ENCODE measurements at regions not wholly inside any gene's neighbourhood (a gene's known extent, or its start where the extent isn't known, plus 50 kb on each side); places are given as distances from the start of the nearest gene placed in this dataset.
A peak's percentile ranks its signal among the peaks of the same experiment; 100 is the strongest.

DNA sequence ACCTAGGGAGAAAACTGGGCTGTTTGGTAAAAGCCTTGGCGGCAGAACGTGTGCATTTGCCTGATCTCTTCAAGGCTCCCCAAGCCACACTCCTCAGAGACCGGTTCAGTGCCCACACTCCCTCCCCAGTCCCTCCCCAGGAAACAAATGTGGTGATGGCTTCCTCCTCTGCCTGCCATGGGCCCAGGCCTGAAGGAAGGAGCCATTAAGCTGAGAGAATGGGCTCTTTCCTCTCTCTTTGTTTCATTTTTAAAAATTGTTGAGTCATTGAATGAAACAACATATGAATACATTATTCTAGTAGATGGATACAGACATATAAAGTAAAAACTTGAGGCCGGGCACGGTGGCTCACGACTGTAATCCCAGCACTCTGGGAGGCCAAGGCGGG is 50.6 kb upstream of the YWHAQ start:
- no peaks in the 10 kb centered on the region for H3K4me1 Mint-ChIP-seq
- ATAC-seq = no peak
- CTCF ChIA-PET = no interaction called here

DNA sequence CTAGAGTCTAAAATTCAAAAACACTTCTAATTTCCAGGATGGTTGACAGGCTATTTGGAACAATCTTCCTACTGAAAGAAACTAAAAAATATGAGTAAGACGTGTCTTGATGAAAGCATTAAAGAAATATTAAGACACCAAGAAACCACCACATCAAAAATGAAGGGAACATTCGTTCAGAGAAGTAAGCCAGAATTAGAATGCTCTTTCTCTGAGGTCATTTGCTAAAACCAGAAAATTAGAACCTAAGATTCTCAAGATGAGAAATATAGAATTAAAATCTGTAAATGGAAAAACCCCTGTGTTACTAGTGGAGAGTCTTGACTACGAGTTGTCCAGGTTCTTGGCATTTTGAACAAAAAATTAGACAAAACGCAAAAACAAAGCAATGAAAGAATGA is 54.8 kb upstream of the YWHAQ start:
- Mint-ChIP-seq H3K36me3 (no peaks in the 10 kb centered on the region), H3K27ac (no peak overlapping the region), H3K9me3 (no peaks in the 10 kb centered on the region), H3K27me3 (ENCODE audit: low read depth) (no peaks in the 10 kb centered on the region), H3K4me1 (no peaks in the 10 kb centered on the region), H3K4me3 (no peak overlapping the region)
- DNase-seq (ENCODE audit: low spot score) = no peak
- ChIA-PET CTCF (no interaction called here), POLR2A (no interaction called here)
- no peak for ATAC-seq
- TF ChIP-seq ZNF317 (CRISPR knock-in tag; IDR thresholded peaks at IDR 0.05; ENCODE audit: borderline replicate concordance, low read depth) (no peak), TCF7 (CRISPR knock-in tag; IDR thresholded peaks at IDR 0.05; ENCODE audit: low read depth) (no peak), NR2C2 (CRISPR knock-in tag; IDR thresholded peaks at IDR 0.05) (no peak), GTF2I (CRISPR knock-in tag; conservative IDR thresholded peaks at IDR 0.05) (no peak), MXD4 (CRISPR knock-in tag; IDR thresholded peaks at IDR 0.05; ENCODE audit: borderline replicate concordance) (no peak), RELA (CRISPR knock-in tag; IDR thresholded peaks at IDR 0.05; ENCODE audit: borderline replicate concordance) (no peak), ZNF232 (CRISPR knock-in tag; IDR thresholded peaks at IDR 0.05) (no peak)
- TF ChIP-seq, protein P1, sequence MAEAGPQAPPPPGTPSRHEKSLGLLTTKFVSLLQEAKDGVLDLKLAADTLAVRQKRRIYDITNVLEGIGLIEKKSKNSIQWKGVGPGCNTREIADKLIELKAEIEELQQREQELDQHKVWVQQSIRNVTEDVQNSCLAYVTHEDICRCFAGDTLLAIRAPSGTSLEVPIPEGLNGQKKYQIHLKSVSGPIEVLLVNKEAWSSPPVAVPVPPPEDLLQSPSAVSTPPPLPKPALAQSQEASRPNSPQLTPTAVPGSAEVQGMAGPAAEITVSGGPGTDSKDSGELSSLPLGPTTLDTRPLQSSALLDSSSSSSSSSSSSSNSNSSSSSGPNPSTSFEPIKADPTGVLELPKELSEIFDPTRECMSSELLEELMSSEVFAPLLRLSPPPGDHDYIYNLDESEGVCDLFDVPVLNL (CRISPR knock-in tag; IDR thresholded peaks at IDR 0.05; ENCODE audit: borderline replicate concordance, low read depth) = no peak
- TF ChIP-seq, protein P2, sequence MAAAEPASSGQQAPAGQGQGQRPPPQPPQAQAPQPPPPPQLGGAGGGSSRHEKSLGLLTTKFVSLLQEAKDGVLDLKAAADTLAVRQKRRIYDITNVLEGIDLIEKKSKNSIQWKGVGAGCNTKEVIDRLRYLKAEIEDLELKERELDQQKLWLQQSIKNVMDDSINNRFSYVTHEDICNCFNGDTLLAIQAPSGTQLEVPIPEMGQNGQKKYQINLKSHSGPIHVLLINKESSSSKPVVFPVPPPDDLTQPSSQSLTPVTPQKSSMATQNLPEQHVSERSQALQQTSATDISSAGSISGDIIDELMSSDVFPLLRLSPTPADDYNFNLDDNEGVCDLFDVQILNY (CRISPR knock-in tag; IDR thresholded peaks at IDR 0.05) = no peak

More for the DNA sequence above, 50.6 kb upstream of the YWHAQ start:
- Mint-ChIP-seq H3K9me3 (no peaks in the 10 kb centered on the region), H3K27ac (no peak overlapping the region), H3K36me3 (no peaks in the 10 kb centered on the region), H3K4me3 (no peak overlapping the region), H3K27me3 (ENCODE audit: low read depth) (no peaks in the 10 kb centered on the region)
- DNase-seq (ENCODE audit: low spot score) = no peak
- POLR2A ChIA-PET = no interaction called here
- TF ChIP-seq, protein P3, sequence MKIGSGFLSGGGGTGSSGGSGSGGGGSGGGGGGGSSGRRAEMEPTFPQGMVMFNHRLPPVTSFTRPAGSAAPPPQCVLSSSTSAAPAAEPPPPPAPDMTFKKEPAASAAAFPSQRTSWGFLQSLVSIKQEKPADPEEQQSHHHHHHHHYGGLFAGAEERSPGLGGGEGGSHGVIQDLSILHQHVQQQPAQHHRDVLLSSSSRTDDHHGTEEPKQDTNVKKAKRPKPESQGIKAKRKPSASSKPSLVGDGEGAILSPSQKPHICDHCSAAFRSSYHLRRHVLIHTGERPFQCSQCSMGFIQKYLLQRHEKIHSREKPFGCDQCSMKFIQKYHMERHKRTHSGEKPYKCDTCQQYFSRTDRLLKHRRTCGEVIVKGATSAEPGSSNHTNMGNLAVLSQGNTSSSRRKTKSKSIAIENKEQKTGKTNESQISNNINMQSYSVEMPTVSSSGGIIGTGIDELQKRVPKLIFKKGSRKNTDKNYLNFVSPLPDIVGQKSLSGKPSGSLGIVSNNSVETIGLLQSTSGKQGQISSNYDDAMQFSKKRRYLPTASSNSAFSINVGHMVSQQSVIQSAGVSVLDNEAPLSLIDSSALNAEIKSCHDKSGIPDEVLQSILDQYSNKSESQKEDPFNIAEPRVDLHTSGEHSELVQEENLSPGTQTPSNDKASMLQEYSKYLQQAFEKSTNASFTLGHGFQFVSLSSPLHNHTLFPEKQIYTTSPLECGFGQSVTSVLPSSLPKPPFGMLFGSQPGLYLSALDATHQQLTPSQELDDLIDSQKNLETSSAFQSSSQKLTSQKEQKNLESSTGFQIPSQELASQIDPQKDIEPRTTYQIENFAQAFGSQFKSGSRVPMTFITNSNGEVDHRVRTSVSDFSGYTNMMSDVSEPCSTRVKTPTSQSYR (CRISPR knock-in tag; IDR thresholded peaks at IDR 0.05) = no peak
- TF ChIP-seq JAZF1 (CRISPR knock-in tag; IDR thresholded peaks at IDR 0.05) (no peak), HMGA2 (CRISPR knock-in tag; IDR thresholded peaks at IDR 0.05) (no peak)
- TF ChIP-seq, protein P4, sequence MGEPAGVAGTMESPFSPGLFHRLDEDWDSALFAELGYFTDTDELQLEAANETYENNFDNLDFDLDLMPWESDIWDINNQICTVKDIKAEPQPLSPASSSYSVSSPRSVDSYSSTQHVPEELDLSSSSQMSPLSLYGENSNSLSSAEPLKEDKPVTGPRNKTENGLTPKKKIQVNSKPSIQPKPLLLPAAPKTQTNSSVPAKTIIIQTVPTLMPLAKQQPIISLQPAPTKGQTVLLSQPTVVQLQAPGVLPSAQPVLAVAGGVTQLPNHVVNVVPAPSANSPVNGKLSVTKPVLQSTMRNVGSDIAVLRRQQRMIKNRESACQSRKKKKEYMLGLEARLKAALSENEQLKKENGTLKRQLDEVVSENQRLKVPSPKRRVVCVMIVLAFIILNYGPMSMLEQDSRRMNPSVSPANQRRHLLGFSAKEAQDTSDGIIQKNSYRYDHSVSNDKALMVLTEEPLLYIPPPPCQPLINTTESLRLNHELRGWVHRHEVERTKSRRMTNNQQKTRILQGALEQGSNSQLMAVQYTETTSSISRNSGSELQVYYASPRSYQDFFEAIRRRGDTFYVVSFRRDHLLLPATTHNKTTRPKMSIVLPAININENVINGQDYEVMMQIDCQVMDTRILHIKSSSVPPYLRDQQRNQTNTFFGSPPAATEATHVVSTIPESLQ (CRISPR knock-in tag; IDR thresholded peaks at IDR 0.05) = no peak

DNA sequence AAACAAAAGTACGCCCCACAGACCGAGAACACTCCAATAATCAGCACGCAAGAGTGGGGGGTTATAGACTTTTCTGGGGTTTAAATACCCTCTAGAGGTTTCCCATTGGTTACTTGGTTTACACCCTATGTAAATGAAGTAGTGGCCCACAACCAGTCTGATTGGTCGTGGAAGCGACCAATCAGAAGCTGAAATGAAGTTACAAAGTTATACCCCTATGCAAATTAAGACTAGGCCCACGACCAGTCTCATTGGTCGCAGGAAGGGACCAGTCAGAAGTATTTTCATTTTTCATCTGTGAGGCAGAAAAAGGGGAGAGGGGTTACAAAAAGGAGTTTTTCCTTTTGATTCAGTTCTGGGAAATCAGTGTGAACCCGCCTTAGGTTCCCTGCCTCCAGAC is 55.3 kb upstream of the YWHAQ start:
- no peak overlapping the region for H3K4me3 Mint-ChIP-seq
- ChIA-PET POLR2A (no interaction called here), CTCF (interaction anchor here (2.0 kb wide), 1 partner anchor 83 kb away, joined by 5 read pairs; no protein-coding TSS in a partner anchor)
- H3K9me3 Mint-ChIP-seq = no peaks in the 10 kb centered on the region
- ATAC-seq (peak; percentile 73), DNase-seq (ENCODE audit: low spot score) (no peak)
- no peaks in the 10 kb centered on the region for H3K4me1 Mint-ChIP-seq
- no peak overlapping the region for H3K27ac Mint-ChIP-seq
- TF ChIP-seq, protein P5, sequence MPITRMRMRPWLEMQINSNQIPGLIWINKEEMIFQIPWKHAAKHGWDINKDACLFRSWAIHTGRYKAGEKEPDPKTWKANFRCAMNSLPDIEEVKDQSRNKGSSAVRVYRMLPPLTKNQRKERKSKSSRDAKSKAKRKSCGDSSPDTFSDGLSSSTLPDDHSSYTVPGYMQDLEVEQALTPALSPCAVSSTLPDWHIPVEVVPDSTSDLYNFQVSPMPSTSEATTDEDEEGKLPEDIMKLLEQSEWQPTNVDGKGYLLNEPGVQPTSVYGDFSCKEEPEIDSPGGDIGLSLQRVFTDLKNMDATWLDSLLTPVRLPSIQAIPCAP (CRISPR knock-in tag; IDR thresholded peaks at IDR 0.05) = no peak
- TF ChIP-seq, protein P6, sequence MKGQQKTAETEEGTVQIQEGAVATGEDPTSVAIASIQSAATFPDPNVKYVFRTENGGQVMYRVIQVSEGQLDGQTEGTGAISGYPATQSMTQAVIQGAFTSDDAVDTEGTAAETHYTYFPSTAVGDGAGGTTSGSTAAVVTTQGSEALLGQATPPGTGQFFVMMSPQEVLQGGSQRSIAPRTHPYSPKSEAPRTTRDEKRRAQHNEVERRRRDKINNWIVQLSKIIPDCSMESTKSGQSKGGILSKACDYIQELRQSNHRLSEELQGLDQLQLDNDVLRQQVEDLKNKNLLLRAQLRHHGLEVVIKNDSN (CRISPR knock-in tag; IDR thresholded peaks at IDR 0.05) = no peak
- TF ChIP-seq CBFB (CRISPR knock-in tag; IDR thresholded peaks at IDR 0.05; ENCODE audit: low read depth) (no peak), MXD4 (CRISPR knock-in tag; IDR thresholded peaks at IDR 0.05; ENCODE audit: borderline replicate concordance) (no peak), NFYB (CRISPR knock-in tag; conservative IDR thresholded peaks at IDR 0.05; ENCODE audit: low read depth) (peak; percentile 24; the same call in 1 of the 2 replicates), ZNF317 (CRISPR knock-in tag; IDR thresholded peaks at IDR 0.05; ENCODE audit: borderline replicate concordance, low read depth) (no peak), ZNF232 (CRISPR knock-in tag; IDR thresholded peaks at IDR 0.05) (no peak)
- TF ChIP-seq, protein P7, sequence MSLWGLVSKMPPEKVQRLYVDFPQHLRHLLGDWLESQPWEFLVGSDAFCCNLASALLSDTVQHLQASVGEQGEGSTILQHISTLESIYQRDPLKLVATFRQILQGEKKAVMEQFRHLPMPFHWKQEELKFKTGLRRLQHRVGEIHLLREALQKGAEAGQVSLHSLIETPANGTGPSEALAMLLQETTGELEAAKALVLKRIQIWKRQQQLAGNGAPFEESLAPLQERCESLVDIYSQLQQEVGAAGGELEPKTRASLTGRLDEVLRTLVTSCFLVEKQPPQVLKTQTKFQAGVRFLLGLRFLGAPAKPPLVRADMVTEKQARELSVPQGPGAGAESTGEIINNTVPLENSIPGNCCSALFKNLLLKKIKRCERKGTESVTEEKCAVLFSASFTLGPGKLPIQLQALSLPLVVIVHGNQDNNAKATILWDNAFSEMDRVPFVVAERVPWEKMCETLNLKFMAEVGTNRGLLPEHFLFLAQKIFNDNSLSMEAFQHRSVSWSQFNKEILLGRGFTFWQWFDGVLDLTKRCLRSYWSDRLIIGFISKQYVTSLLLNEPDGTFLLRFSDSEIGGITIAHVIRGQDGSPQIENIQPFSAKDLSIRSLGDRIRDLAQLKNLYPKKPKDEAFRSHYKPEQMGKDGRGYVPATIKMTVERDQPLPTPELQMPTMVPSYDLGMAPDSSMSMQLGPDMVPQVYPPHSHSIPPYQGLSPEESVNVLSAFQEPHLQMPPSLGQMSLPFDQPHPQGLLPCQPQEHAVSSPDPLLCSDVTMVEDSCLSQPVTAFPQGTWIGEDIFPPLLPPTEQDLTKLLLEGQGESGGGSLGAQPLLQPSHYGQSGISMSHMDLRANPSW (CRISPR knock-in tag; conservative IDR thresholded peaks at IDR 0.05; ENCODE audit: low read depth) = no peak
- no peaks in the 10 kb centered on the region for H3K27me3 Mint-ChIP-seq (ENCODE audit: low read depth)
- H3K36me3 Mint-ChIP-seq = no peaks in the 10 kb centered on the region

Measured in WTC11 (cell line).